Progenitor cell of endocrine pancreas (in vitro differentiated cells): ENCODE measurements at regions not wholly inside any gene's neighbourhood (a gene's known extent, or its start where the extent isn't known, plus 50 kb on each side); places are given as distances from the start of the nearest gene placed in this dataset.

Experiments used
- DNase-seq: peaks from one replicate; pipeline ENCODE4 v3.0.0; 2021; ENCODE audit warnings: low spot score; ENCODE audit not compliant: unreplicated experiment
- H3K27ac Mint-ChIP-seq: 2 replicates; pipeline ENCODE4 v1.8.0; 2021; ENCODE audit warnings: mild to moderate bottlenecking, moderate library complexity, mixed read lengths
- H3K27me3 Mint-ChIP-seq: 2 replicates; pipeline ENCODE4 v1.8.0; 2021; ENCODE audit warnings: mixed read lengths
- H3K36me3 Mint-ChIP-seq: 2 replicates; pipeline ENCODE4 v1.8.0; 2022; ENCODE audit warnings: mixed read lengths; ENCODE audit not compliant: insufficient read depth
- H3K4me1 Mint-ChIP-seq: 2 replicates; pipeline ENCODE4 v1.8.0; 2021; ENCODE audit warnings: low read depth, mixed read lengths
- H3K4me3 Mint-ChIP-seq: 2 replicates; pipeline ENCODE4 v1.8.0; 2021; ENCODE audit warnings: low read depth, mild to moderate bottlenecking, moderate library complexity, mixed read lengths
- H3K9me3 Mint-ChIP-seq: 2 replicates; pipeline ENCODE4 v1.8.0; 2021; ENCODE audit warnings: low read depth, mixed read lengths
- TF ChIP-seq, protein P1 (sequence below): fragments of 200-600 bp; sonication (generic); IDR thresholded peaks from one replicate; pipeline ENCODE4 v1.5.0; 2021; ENCODE audit warnings: antibody characterized with exemption, mild to moderate bottlenecking; ENCODE audit not compliant: unreplicated experiment

DNA sequence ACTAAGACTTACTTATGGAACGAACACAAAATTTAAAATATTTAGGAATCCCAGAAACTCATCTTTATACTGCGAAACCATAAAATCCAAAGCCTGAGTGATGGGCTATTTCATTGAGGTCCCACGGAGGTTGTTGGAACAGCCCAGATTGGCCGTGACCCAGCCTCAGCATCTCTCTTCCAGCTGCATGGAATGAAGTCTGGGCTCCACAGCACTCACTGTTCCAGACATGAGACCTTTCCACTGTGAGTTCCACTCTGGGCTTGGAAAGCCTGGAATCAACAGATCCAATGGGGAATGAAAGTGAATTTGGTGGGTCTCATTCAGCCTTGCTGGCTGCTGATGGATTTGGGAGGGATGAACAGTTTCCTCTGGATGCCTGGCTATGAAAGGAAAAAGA lies 184.9 kb downstream of the EMX2 start:
- no peak for DNase-seq
- Mint-ChIP-seq H3K27me3 (peaks cover 63% of the 10 kb centered on the region), H3K4me3 (no peak overlapping the region), H3K27ac (no peak overlapping the region), H3K9me3 (no peaks in the 10 kb centered on the region), H3K36me3 (no peaks in the 10 kb centered on the region), H3K4me1 (no peaks in the 10 kb centered on the region)
- TF ChIP-seq, protein P1, sequence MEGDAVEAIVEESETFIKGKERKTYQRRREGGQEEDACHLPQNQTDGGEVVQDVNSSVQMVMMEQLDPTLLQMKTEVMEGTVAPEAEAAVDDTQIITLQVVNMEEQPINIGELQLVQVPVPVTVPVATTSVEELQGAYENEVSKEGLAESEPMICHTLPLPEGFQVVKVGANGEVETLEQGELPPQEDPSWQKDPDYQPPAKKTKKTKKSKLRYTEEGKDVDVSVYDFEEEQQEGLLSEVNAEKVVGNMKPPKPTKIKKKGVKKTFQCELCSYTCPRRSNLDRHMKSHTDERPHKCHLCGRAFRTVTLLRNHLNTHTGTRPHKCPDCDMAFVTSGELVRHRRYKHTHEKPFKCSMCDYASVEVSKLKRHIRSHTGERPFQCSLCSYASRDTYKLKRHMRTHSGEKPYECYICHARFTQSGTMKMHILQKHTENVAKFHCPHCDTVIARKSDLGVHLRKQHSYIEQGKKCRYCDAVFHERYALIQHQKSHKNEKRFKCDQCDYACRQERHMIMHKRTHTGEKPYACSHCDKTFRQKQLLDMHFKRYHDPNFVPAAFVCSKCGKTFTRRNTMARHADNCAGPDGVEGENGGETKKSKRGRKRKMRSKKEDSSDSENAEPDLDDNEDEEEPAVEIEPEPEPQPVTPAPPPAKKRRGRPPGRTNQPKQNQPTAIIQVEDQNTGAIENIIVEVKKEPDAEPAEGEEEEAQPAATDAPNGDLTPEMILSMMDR, result no peak

DNA sequence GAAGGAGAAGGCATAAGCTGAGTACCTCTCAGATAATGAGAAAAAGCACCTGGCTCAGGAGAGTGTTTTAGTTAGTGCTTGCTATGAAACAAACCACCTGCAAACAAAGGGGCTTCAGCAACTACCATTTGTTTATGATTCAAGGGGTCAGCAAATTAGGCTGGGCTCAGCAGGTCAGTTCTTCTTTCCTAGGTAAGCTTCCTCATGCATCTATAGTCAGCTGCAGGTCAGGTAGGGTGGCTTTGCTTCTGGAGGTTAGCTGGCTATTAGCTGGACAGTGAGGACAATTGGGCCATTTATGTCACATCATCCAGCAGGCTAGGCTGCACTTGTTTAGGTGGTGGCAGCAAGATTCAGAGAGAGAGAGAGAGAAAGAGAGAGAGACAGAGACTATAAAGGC lies 185.5 kb downstream of the EMX2 start:
- Mint-ChIP-seq H3K27ac (no peak overlapping the region), H3K9me3 (no peaks in the 10 kb centered on the region), H3K4me3 (no peak overlapping the region), H3K36me3 (no peaks in the 10 kb centered on the region), H3K4me1 (no peaks in the 10 kb centered on the region), H3K27me3 (peaks cover 64% of the 10 kb centered on the region)
- no peak for DNase-seq
- TF ChIP-seq, protein P1, result no peak

DNA sequence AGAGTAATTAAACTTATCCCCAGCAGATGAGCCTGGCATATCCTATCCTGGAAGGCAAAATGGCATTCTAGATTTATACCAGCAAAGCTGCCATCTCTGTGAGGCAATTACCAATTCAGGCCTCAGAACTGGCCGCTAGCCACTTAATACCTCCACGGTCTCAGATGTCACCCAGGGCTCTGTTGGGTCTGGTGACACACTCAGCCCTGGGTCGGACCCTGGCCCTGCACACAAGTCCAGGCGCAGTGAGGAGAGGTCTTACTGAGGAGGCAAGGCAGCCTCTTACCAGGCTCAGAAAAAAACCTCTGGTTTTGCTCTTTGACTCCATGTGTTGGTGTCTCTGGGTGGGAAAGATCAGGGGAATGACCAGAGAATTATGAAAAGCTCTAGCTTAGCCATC lies 186.6 kb downstream of the EMX2 start:
- no peaks in the 10 kb centered on the region for H3K9me3 Mint-ChIP-seq

DNA sequence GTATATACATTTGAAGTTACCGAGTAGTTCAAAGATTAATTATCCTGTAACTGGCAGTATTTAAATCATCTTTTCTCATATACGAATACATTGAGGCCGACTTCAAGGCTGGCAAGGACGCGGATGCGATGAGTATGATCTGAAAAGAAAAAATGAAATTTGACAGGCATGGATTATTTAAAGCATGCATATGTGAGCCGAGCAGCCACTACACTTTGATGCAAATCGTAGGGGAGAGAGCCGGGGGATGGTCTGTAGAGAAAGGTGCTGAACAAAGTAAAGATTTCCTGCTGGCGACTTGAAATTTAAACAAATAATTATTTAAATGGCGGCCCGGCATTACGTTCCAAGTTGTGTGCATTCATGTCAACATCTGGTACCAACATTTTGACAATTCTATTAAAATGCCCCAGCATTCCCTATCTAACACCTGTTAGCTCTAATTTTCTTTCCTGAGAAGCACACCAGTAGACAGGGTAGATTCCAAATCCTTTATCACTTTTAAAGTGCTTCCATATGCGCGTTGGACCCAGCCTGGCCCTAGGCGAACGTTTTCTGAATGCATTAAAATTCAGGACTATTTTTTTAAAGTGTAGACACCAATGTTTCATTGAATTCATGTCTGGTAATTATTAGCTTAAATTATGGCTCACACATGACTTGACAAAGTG lies 188.7 kb downstream of the EMX2 start:
- no peaks in the 10 kb centered on the region for H3K36me3 Mint-ChIP-seq
- no peaks in the 10 kb centered on the region for H3K9me3 Mint-ChIP-seq
- peaks cover 7% of the 10 kb centered on the region for H3K4me1 Mint-ChIP-seq
- TF ChIP-seq, protein P1, result no peak
- DNase-seq, result no peak
- peaks cover 77% of the 10 kb centered on the region for H3K27me3 Mint-ChIP-seq
- no peak overlapping the region for H3K4me3 Mint-ChIP-seq
- H3K27ac Mint-ChIP-seq, result no peak overlapping the region

More for the DNA sequence above, 186.6 kb downstream of the EMX2 start:
- TF ChIP-seq, protein P1, result no peak
- Mint-ChIP-seq H3K4me3 (no peak overlapping the region), H3K27ac (no peak overlapping the region), H3K27me3 (peaks cover 68% of the 10 kb centered on the region), H3K36me3 (no peaks in the 10 kb centered on the region), H3K4me1 (peaks cover 3% of the 10 kb centered on the region)
- DNase-seq, result no peak

DNA sequence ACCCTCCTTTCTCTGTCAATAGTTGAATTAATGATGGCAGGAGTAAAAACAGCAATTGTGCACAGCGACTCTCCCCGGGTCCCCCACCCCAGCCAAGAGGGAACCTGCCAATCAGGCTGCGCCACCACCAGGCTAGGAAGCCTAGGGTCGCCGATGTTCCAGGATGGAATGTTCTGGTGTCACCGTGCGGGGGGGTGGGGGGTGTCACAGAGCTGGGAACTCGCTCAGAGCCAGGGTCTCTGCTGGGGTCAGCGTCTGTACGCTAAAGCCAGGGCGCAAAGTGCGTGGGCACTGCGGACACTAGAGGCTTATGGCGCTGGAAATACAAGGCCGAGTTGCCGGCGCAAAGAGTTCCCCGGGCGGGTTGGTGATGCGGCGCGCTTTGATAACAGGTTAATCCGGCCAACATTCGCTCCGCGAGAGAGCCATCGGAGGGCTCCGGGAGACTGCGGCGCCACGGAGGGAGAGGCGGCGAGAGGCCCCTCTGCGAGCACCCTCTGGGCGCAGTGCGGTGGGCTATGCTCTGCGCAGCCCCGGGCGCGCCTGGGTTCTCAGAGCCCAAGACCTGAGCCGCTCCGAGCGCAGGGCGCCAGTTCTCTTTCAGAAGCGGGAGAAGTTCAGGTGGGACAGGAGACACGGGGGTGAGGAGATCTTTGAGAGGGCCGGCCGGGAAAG lies 192.3 kb downstream of the EMX2 start:
- H3K4me3 Mint-ChIP-seq, result peak overlapping the region; percentile 43

More for the DNA sequence above, 192.3 kb downstream of the EMX2 start:
- Mint-ChIP-seq H3K27me3 (peaks cover 65% of the 10 kb centered on the region), H3K4me1 (peaks cover 7% of the 10 kb centered on the region), H3K9me3 (no peaks in the 10 kb centered on the region), H3K27ac (no peak overlapping the region), H3K36me3 (no peaks in the 10 kb centered on the region)
- TF ChIP-seq, protein P1, result no peak
- DNase-seq, result no peak
